Activated naive CD4-positive, alpha-beta T cell treated with anti-CD3 and anti-CD28 coated beads for 36 hours (primary cell): ENCODE measurements at regions not wholly inside any gene's neighbourhood (a gene's known extent, or its start where the extent isn't known, plus 50 kb on each side); places are given as distances from the start of the nearest gene placed in this dataset.

Experiments used
- CTCF ChIA-PET: fragments of 350-600 bp; sonication (Branson Sonifier 250); formaldehyde crosslinking; loops from one replicate; lab custom pipeline; 2021; ENCODE audit warnings: antibody characterized with exemption; lab: Charles Lee
- DNase-seq: peaks from one replicate; pipeline ENCODE4 v3.0.0-alpha.2; 2020
- H3K27ac Mint-ChIP-seq: one replicate; pipeline ENCODE4 v1.8.0; 2021; ENCODE audit warnings: mild to moderate bottlenecking, mixed read lengths
- H3K27me3 Mint-ChIP-seq: one replicate; pipeline ENCODE4 v1.8.0; 2021; ENCODE audit warnings: low read depth, mixed read lengths
- H3K36me3 Mint-ChIP-seq: one replicate; pipeline ENCODE4 v1.8.0; 2021; ENCODE audit warnings: low read depth, mixed read lengths
- H3K4me1 Mint-ChIP-seq: one replicate; pipeline ENCODE4 v1.8.0; 2021; ENCODE audit warnings: low read depth, mixed read lengths
- H3K4me3 Mint-ChIP-seq: one replicate; pipeline ENCODE4 v1.8.0; 2021; ENCODE audit warnings: mild to moderate bottlenecking, moderate library complexity, mixed read lengths
- H3K9me3 Mint-ChIP-seq: one replicate; pipeline ENCODE4 v1.8.0; 2021; ENCODE audit warnings: mixed read lengths
- intact Hi-C: fragments of 100-400 bp; cut with micrococcal nuclease; formaldehyde crosslinking; loops from one replicate; pipeline ENCODE4 v1.15.1; 2023

DNA sequence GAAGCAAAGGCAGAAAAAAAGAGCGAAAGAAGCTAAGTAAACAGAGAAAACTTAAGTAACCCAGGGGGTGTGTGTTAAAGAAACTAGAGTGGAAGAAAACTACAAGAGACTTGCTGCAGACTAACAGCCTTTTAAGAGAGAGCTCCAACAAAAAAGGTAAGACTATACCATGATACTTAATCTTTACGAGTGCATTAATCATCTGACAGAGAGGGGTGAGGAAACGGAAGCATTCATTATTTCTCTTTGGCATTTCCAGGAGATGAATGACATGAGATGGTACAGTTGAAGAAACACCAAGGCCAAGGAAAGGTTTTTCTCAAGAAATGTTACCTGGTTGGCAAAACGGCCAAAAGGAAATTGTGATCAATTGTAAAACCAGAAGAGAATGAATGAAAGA lies 906.8 kb downstream of the QKI start:
- CTCF ChIA-PET: no interaction called here
- H3K36me3 Mint-ChIP-seq: no peaks in the 10 kb centered on the region
- H3K27ac Mint-ChIP-seq: no peak overlapping the region
- peaks cover 11% of the 10 kb centered on the region for H3K9me3 Mint-ChIP-seq
- H3K4me1 Mint-ChIP-seq: no peaks in the 10 kb centered on the region
- intact Hi-C loops: no loop called here
- no peak overlapping the region for H3K4me3 Mint-ChIP-seq
- H3K27me3 Mint-ChIP-seq: no peaks in the 10 kb centered on the region
- DNase-seq: no peak

DNA sequence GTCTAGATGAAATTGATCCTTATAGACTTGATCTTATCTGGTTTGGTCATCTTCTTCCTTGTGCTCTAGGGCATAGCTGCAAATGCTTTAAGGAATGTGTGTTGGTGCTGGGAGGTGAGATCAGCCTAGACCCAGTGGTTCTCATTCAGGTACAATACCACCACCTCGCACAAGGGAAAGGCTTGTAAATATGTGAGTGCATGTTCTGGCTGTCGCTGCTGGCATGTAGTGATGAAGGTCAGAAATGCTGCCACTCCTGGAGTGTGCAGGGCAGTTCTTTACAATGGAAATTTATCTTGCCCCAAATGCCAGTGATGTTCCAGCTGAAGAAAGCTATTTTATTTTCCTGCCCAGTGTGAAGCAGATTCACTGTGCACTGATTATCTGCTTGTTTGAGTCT lies 900.9 kb downstream of the QKI start:
- no peaks in the 10 kb centered on the region for H3K4me1 Mint-ChIP-seq

DNA sequence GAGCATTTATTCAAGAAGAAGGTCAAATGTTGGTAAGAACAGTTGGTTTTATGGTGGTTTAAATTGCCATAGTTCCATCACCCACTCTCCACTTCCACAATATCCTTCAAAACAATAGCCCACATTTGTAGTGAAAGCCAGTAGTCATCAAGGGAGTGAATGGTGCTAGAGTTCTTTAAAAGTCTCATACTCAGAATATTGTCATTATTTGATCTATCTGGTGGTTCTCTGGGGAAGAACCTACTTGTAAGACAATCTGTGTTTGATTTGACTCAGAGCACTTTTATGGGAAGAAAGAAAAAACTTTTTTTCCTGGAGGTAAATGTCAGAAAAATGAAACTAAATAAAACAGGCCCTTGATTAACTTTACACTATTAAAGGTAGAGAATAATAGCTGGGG lies 893.8 kb downstream of the QKI start:
- no peak for DNase-seq
- Mint-ChIP-seq H3K36me3 (no peaks in the 10 kb centered on the region), H3K27ac (no peak overlapping the region), H3K9me3 (no peaks in the 10 kb centered on the region), H3K27me3 (no peaks in the 10 kb centered on the region), H3K4me3 (no peak overlapping the region), H3K4me1 (no peaks in the 10 kb centered on the region)
- intact Hi-C loops: no loop called here
- CTCF ChIA-PET: no interaction called here

More for the DNA sequence above, 900.9 kb downstream of the QKI start:
- peaks cover 7% of the 10 kb centered on the region for H3K9me3 Mint-ChIP-seq
- no peaks in the 10 kb centered on the region for H3K27me3 Mint-ChIP-seq
- no peak overlapping the region for H3K4me3 Mint-ChIP-seq
- no peak for DNase-seq
- CTCF ChIA-PET: no interaction called here
- no peak overlapping the region for H3K27ac Mint-ChIP-seq
- intact Hi-C loops: no loop called here
- no peaks in the 10 kb centered on the region for H3K36me3 Mint-ChIP-seq

DNA sequence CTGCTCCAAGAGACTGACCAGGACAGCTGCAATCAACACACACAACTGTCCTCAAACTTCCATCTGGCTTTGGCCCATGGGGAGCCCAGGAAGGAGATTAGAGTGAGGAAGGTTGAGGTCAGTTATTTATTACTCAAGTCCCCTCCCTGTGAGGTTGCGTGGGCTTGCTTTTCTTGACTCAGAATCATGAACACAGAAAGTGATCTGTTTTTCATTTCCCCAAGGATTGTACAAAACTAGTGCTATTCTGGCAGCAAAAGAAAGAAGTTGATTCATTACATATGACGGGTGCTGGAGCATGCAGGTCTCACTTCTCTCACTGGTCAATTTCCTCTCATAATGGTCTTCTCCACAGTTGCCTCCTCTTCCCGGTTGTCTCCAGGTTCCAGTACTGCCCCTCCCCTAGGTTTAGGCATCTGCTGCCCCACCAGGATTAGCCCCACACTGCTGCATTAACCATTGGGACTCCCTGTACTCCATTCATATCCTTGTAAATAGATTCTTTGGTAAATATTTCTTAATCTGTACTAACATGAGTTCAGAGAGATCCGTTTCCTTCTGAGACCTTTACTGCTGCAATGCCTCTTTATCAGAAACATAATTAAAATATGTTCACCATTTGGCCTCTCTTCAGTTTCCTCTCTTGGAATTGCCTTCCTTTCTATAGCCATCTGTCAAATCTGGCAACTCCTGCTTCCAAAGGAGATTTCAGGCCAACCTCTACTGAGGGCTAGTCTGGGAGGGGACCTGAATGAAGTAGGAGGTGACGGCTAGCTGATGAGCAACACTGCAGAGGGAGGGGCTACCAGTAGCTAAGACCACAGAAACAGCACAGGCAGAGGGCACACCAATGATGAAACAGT lies 888.8 kb downstream of the QKI start:
- Mint-ChIP-seq H3K36me3 (no peaks in the 10 kb centered on the region), H3K27ac (no peak overlapping the region), H3K4me3 (no peak overlapping the region), H3K4me1 (no peaks in the 10 kb centered on the region), H3K27me3 (no peaks in the 10 kb centered on the region), H3K9me3 (no peaks in the 10 kb centered on the region)
- intact Hi-C loops: no loop called here
- DNase-seq: no peak
- CTCF ChIA-PET: no interaction called here

DNA sequence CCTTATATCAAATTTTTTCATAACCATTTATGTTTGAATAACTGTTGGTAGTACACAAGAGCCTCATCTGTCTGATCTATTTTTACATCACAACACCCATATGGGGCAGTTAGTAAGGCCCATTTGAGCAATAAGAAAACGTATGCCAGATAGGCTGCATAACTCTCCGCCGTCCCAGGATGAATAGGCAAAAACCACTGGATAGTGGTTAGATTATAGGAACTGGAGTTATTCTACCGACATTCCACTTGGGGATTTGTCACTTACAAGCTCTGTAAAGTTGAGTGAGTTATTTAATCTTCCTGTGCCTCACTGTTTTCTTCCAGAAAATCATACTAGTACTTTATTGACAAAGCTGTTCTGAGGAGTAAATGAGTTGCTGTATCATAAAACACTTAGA lies 881.9 kb downstream of the QKI start:
- intact Hi-C loops: no loop called here
- H3K9me3 Mint-ChIP-seq: no peaks in the 10 kb centered on the region
- no peaks in the 10 kb centered on the region for H3K4me1 Mint-ChIP-seq
- DNase-seq: no peak
- H3K36me3 Mint-ChIP-seq: no peaks in the 10 kb centered on the region
- no peak overlapping the region for H3K4me3 Mint-ChIP-seq
- no peaks in the 10 kb centered on the region for H3K27me3 Mint-ChIP-seq
- CTCF ChIA-PET: no interaction called here
- H3K27ac Mint-ChIP-seq: no peak overlapping the region

DNA sequence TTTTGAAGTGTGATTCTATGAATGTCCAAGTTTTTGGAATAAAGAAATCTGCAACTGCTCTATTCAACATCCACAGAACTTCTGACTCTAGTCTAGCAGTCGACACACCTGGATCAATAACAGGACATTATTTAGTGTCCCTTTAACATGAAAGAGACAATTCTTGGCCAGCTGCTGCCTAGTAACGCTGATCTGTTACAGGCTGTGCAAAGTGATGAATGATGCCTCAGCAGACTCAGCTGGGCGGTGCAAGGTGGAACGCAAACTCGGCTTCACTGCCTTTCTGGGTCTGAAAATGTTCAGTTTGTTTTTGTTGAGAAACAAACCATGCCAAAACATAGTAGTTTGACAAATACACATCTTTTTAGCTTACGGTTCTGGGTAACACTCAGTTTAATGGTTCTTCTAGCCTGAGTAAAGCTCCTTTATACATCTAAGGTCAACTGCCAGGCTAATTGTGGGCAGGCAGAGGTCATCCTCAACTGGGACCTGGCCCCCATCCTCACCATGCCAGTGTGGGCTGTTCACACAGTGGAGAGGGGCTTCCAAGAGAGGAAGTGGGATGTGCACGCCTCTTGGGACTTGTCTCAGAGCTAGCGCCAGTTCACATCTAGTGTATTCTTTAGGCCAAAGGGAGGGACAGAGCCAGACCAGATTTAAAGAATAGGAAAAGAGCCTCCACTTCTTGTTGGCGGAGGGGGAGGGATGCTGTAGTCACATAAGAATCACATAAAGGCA lies 879.7 kb downstream of the QKI start:
- CTCF ChIA-PET: no interaction called here
- no peak overlapping the region for H3K4me3 Mint-ChIP-seq
- H3K4me1 Mint-ChIP-seq: no peaks in the 10 kb centered on the region
- H3K9me3 Mint-ChIP-seq: no peaks in the 10 kb centered on the region
- intact Hi-C loops: no loop called here
- no peaks in the 10 kb centered on the region for H3K27me3 Mint-ChIP-seq
- H3K36me3 Mint-ChIP-seq: no peaks in the 10 kb centered on the region
- DNase-seq: no peak
- H3K27ac Mint-ChIP-seq: no peak overlapping the region

DNA sequence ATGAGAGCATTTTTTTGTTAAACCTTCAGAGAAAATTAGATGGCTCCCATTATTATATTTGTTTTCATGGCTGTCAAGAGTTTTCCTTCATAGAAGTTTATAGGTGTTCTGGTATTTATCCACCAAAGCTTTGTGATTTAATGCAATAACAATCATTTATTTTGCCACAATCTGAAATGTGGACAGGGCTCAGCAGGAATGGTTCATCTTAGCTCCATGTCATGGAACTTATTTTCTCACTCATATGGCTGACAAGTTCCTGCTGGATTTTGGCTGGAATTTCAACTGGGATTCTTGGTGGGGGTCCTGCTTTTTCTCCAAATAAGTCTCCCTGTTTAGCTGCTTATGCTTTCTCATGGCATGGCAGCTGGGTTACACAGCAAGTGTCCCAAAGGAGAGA lies 876.7 kb downstream of the QKI start:
- no peak for DNase-seq
- Mint-ChIP-seq H3K27me3 (no peaks in the 10 kb centered on the region), H3K9me3 (no peaks in the 10 kb centered on the region), H3K36me3 (no peaks in the 10 kb centered on the region), H3K4me3 (no peak overlapping the region), H3K27ac (no peak overlapping the region), H3K4me1 (no peaks in the 10 kb centered on the region)
- intact Hi-C loops: no loop called here
- CTCF ChIA-PET: no interaction called here

DNA sequence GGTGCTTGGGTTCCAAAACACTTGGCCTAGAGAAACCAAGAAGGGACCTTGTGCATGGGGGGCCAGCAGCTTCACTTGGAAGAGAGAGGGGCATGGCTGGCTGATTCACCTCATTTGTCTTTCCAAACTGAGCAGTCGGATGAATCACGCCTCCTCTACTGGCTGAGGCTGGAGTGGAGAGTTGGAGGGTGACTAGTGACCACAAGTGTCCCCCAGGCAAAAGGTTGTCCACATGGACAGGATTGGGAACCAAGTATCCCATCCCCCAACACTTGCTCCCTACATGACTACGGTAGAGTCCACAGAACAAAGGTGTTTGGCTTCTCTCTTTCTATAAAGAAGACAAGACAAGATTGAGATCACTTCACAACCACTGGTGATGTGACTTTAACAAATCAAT lies 875.6 kb downstream of the QKI start:
- Mint-ChIP-seq H3K27ac (no peak overlapping the region), H3K36me3 (no peaks in the 10 kb centered on the region)
- intact Hi-C loops: no loop called here

DNA sequence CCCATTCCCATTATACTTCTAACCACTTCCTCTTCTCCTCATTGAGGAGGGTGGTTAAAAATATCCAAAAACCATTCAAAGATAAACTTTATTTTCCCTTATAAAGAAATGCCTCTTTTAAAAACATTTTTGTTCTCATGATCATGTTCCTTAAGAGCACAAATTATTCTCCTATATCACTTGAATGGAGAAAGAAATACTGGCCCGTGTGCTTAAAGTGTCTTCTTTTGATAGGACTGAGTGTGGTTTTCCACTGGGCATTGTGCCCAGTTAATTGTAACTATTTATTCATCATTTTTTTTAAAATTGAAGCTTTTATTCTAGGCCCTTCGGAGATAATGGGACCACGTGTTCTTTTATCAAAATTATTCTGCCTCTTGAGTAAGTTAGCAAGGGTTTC lies 871.5 kb downstream of the QKI start:
- CTCF ChIA-PET: interaction anchor here (1.2 kb wide), 1 partner anchor 11 kb away, joined by 3 read pairs; no protein-coding TSS in a partner anchor
- no peaks in the 10 kb centered on the region for H3K4me1 Mint-ChIP-seq
- H3K27ac Mint-ChIP-seq: no peak overlapping the region
- no peaks in the 10 kb centered on the region for H3K36me3 Mint-ChIP-seq
- no peak for DNase-seq
- H3K27me3 Mint-ChIP-seq: no peaks in the 10 kb centered on the region
- intact Hi-C loops: no loop called here
- H3K9me3 Mint-ChIP-seq: no peaks in the 10 kb centered on the region
- no peak overlapping the region for H3K4me3 Mint-ChIP-seq

More for the DNA sequence above, 875.6 kb downstream of the QKI start:
- H3K27me3 Mint-ChIP-seq: no peaks in the 10 kb centered on the region
- CTCF ChIA-PET: no interaction called here
- no peaks in the 10 kb centered on the region for H3K9me3 Mint-ChIP-seq
- no peak overlapping the region for H3K4me3 Mint-ChIP-seq
- DNase-seq: no peak
- H3K4me1 Mint-ChIP-seq: no peaks in the 10 kb centered on the region

DNA sequence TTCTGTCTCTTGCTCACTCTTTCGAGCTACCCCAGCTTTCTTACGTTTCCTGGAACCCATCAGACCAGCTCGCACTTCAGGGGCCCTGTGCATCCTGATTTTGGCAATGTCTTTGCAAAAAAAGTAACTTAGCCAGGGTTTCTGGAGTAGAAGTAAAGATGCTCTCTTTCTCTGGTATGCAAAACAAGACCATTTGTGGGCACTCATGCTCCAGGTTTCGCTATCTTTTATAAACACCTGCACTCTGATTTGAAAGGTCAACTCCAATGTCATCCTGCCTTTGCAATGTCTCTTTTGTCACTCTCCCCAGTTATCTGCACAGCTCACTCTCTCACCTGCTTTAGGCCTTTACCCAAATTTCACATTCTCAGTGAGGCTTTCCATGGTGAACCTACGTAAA lies 869.1 kb downstream of the QKI start:
- H3K27me3 Mint-ChIP-seq: no peaks in the 10 kb centered on the region
- no peak overlapping the region for H3K27ac Mint-ChIP-seq

DNA sequence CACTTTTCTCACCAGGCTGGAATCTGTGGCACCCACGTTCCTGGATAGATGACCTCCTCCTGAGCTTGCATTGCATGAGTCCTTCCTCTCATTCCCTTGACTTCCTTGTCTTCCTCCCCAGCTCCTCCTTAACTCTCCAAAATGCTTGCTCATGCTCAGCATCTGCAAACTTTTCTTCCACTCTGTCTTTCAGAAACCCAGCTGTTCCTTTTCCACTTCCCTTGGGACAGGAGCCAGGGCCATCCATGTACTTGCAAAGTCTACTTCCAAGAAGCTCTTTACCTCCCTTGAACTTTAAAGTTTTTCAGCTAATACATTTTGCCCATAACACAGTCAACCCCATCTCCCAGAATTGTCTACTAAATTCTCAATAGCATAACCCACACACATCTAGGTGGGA lies 861.7 kb downstream of the QKI start:
- CTCF ChIA-PET: no interaction called here
- Mint-ChIP-seq H3K36me3 (no peaks in the 10 kb centered on the region), H3K27ac (no peak overlapping the region), H3K4me1 (no peaks in the 10 kb centered on the region), H3K9me3 (peaks cover 9% of the 10 kb centered on the region), H3K4me3 (no peak overlapping the region), H3K27me3 (no peaks in the 10 kb centered on the region)
- no peak for DNase-seq
- intact Hi-C loops: no loop called here

More for the DNA sequence above, 869.1 kb downstream of the QKI start:
- Mint-ChIP-seq H3K4me1 (no peaks in the 10 kb centered on the region), H3K9me3 (no peaks in the 10 kb centered on the region), H3K36me3 (no peaks in the 10 kb centered on the region), H3K4me3 (no peak overlapping the region)
- CTCF ChIA-PET: no interaction called here
- no peak for DNase-seq
- intact Hi-C loops: no loop called here

DNA sequence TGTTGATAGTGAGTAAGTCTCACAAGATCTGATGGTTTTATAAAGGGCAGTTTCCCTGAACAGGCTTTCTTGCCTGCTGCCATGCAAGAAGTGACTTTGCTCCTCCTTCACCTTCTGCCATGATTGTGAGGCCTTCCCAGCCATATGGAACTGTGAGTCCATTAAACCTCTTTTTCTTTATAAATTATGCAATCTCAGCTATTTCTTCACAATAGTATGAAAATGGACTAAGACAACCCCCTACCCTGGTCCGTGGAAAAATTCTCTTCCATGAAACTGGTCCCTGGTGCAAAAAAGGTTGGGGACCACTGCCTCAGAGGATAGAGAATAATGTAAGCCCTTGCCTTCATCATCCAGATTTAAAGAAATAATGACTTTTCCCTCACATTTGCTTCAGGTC lies 861.3 kb downstream of the QKI start:
- H3K36me3 Mint-ChIP-seq: no peaks in the 10 kb centered on the region
- CTCF ChIA-PET: no interaction called here
- H3K4me3 Mint-ChIP-seq: no peak overlapping the region
- H3K27me3 Mint-ChIP-seq: no peaks in the 10 kb centered on the region
- no peak for DNase-seq
- H3K4me1 Mint-ChIP-seq: no peaks in the 10 kb centered on the region
- intact Hi-C loops: no loop called here
- H3K27ac Mint-ChIP-seq: no peak overlapping the region
- H3K9me3 Mint-ChIP-seq: peaks cover 9% of the 10 kb centered on the region

DNA sequence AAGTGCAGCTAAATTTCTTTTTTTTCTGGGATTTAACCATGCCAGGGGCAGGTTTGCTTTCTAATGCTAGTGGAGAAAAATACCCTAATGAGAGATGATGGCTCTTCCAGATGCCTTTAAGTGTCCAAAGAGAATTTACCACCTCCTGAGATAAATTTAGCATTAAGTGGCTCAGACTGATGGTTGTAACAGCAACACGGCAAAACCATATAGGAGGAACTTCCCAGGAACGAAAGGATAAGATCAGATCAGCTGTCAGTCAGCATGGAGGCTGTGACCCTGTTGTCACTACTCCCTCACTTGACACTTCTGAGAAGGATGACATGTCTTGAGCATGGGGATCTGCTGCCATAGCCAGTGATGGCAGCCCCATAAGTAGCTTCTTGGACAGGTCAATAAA lies 860.0 kb downstream of the QKI start:
- Mint-ChIP-seq H3K4me1 (no peaks in the 10 kb centered on the region), H3K27me3 (no peaks in the 10 kb centered on the region), H3K36me3 (no peaks in the 10 kb centered on the region), H3K4me3 (no peak overlapping the region), H3K27ac (no peak overlapping the region), H3K9me3 (peaks cover 9% of the 10 kb centered on the region)
- intact Hi-C loops: no loop called here
- CTCF ChIA-PET: interaction anchor here (0.5 to 1.2 kb wide), 2 partner anchors 12 to 615 kb away, joined by 3 read pairs; no protein-coding TSS in a partner anchor
- DNase-seq: no peak
